Mesendoderm (in vitro differentiated cells): ENCODE measurements at regions not wholly inside any gene's neighbourhood (a gene's known extent, or its start where the extent isn't known, plus 50 kb on each side); places are given as distances from the start of the nearest gene placed in this dataset.

Experiments used
- DNase-seq: peaks from one replicate; pipeline ENCODE4 v3.0.0; 2013
- H2AK5ac ChIP-seq: 2 replicates; pipeline ENCODE4 v1.6.1; 2013; ENCODE audit warnings: low read length, inconsistent platforms
- H2BK120ac ChIP-seq: 2 replicates; pipeline ENCODE4 v1.6.1; 2013; ENCODE audit warnings: low read depth, mild to moderate bottlenecking, low read length, moderate library complexity, mixed read lengths
- H2BK15ac ChIP-seq: replicated peaks from 2 replicates; pipeline ENCODE4 v1.6.1; 2013; ENCODE audit warnings: low read depth, mild to moderate bottlenecking, moderate library complexity
- H2BK5ac ChIP-seq: 2 replicates; pipeline ENCODE4 v1.6.1; 2013; ENCODE audit warnings: low read length, inconsistent platforms
- H3K18ac ChIP-seq: 2 replicates; pipeline ENCODE4 v1.6.1; 2013; ENCODE audit warnings: mild to moderate bottlenecking, low read length, mixed read lengths
- H3K23ac ChIP-seq: one replicate; pipeline ENCODE4 v1.6.1; 2013; ENCODE audit warnings: low read length
- H3K27ac ChIP-seq: 2 replicates; pipeline ENCODE4 v1.5.1; 2013; ENCODE audit warnings: low read depth, mild to moderate bottlenecking, inconsistent platforms, low read length, moderate library complexity
- H3K27me3 ChIP-seq: 2 replicates; pipeline ENCODE4 v1.6.1; 2013; ENCODE audit warnings: low read length, control low read depth, mild to moderate bottlenecking, inconsistent platforms; ENCODE audit not compliant: insufficient read depth, poor library complexity
- H3K36me3 ChIP-seq: 2 replicates; pipeline ENCODE4 v1.6.1; 2013; ENCODE audit warnings: low read length, inconsistent platforms; ENCODE audit not compliant: control insufficient read depth, insufficient read depth
- H3K4ac ChIP-seq: one replicate; pipeline ENCODE4 v1.6.1; 2013; ENCODE audit warnings: low read depth, mild to moderate bottlenecking, low read length, moderate library complexity
- H3K4me1 ChIP-seq: 2 replicates; pipeline ENCODE4 v1.6.1; 2013; ENCODE audit warnings: low read depth, low read length, inconsistent platforms; ENCODE audit not compliant: control insufficient read depth
- H3K4me2 ChIP-seq: 2 replicates; pipeline ENCODE4 v1.6.1; 2013; ENCODE audit warnings: low read length
- H3K4me3 ChIP-seq: 2 replicates; pipeline ENCODE4 v1.5.1; 2013; ENCODE audit warnings: mild to moderate bottlenecking, low read length
- H3K56ac ChIP-seq: one replicate; pipeline ENCODE4 v1.6.1; 2013; ENCODE audit warnings: low read length
- H3K79me1 ChIP-seq: 2 replicates; pipeline ENCODE4 v1.6.1; 2013; ENCODE audit warnings: low read length, inconsistent platforms
- H3K79me2 ChIP-seq: 2 replicates; pipeline ENCODE4 v1.6.1; 2013; ENCODE audit warnings: mild to moderate bottlenecking, low read length; ENCODE audit not compliant: control insufficient read depth, insufficient read depth
- H3K9ac ChIP-seq: 2 replicates; pipeline ENCODE4 v1.6.1; 2013; ENCODE audit warnings: low read length, inconsistent platforms
- H4K5ac ChIP-seq: one replicate; pipeline ENCODE4 v1.6.1; 2013; ENCODE audit warnings: low read length
- H4K8ac ChIP-seq: one replicate; pipeline ENCODE4 v1.6.1; 2013; ENCODE audit warnings: low read depth, mild to moderate bottlenecking, control low read depth, low read length, moderate library complexity
- WGBS: extraction: QIAGEN DNeasy Blood & Tissue Kit; methylation state at CpG from one replicate; pipeline ENCODE4 v1.1.7; 2013; ENCODE audit warnings: low lambda C conversion rate, missing lambda C conversion rate; ENCODE audit not compliant: insufficient coverage; ENCODE audit errors: extremely low coverage; 5-methylcytosine and 5-hydroxymethylcytosine counted together

DNA sequence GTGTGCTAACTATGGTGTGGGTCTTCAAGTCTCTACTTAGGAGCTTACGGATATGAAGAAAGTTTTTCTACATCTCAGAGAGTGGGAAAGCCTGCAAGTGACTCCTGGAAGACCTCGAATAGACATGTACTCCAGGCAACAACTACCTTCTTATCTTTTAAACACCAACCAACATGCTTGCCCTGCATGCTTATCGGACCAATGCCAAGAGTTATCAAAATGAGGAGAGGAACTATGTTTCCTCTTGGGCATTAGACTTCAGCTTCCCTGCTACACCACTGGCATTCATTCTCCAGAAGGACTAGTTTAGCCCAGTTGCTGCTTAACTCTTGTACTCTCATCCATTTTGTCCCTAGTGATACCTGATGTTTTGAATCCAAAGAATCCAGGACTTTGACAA lies 74.7 kb upstream of the MAN2A1 start:
- no peak overlapping the region for H3K56ac ChIP-seq
- no peak overlapping the region for H3K18ac ChIP-seq
- no peak overlapping the region for H3K4me2 ChIP-seq
- H2BK120ac ChIP-seq, result no peak overlapping the region
- no peaks in the 10 kb centered on the region for H3K79me1 ChIP-seq
- no peak overlapping the region for H4K8ac ChIP-seq
- H3K36me3 ChIP-seq, result no peaks in the 10 kb centered on the region
- no peaks in the 10 kb centered on the region for H3K79me2 ChIP-seq
- no peak overlapping the region for H3K23ac ChIP-seq
- H4K5ac ChIP-seq, result no peak overlapping the region
- no peak overlapping the region for H3K4ac ChIP-seq
- no peak for DNase-seq
- no CpG with 5 or more reads among the region's 3 CpGs for WGBS
- no peak overlapping the region for H3K27ac ChIP-seq
- no peak overlapping the region for H3K9ac ChIP-seq
- H3K4me3 ChIP-seq, result no peak overlapping the region
- H2AK5ac ChIP-seq, result no peak overlapping the region
- no peaks in the 10 kb centered on the region for H3K27me3 ChIP-seq
- H2BK15ac ChIP-seq, result no peak overlapping the region
- H2BK5ac ChIP-seq, result no peak overlapping the region
- H3K4me1 ChIP-seq, result no peaks in the 10 kb centered on the region

DNA sequence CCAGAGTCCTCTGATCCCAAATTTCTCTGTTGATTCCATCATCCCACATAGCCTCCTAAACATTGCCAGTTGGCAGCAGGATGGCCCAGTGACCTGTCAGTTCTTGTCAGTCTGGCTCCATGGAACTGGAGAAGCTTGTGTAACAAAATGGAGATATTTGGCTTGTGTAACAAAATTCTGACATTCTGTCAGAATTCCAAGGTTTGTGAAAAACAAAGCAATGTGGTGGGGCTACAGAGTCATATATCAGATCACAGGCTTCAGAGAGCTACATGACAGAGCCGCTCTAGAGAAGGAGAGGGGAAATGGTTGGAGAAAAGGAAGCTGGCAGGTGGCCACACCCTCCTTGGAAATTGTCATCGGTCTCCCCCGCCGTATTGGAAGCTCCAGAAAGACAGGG lies 75.4 kb upstream of the MAN2A1 start:
- Histone ChIP-seq H3K4me2 (no peak overlapping the region), H3K56ac (no peak overlapping the region), H3K4ac (no peak overlapping the region), H2BK120ac (no peak overlapping the region), H3K9ac (no peak overlapping the region), H4K5ac (no peak overlapping the region), H3K27ac (no peak overlapping the region), H3K27me3 (no peaks in the 10 kb centered on the region), H2BK15ac (no peak overlapping the region), H3K36me3 (no peaks in the 10 kb centered on the region), H4K8ac (no peak overlapping the region), H3K4me1 (no peaks in the 10 kb centered on the region), H2BK5ac (no peak overlapping the region), H3K4me3 (no peak overlapping the region), H3K79me2 (no peaks in the 10 kb centered on the region), H3K23ac (no peak overlapping the region), H3K79me1 (no peaks in the 10 kb centered on the region), H2AK5ac (no peak overlapping the region), H3K18ac (no peak overlapping the region)
- no peak for DNase-seq
- WGBS, result no CpG with 5 or more reads among the region's 4 CpGs

DNA sequence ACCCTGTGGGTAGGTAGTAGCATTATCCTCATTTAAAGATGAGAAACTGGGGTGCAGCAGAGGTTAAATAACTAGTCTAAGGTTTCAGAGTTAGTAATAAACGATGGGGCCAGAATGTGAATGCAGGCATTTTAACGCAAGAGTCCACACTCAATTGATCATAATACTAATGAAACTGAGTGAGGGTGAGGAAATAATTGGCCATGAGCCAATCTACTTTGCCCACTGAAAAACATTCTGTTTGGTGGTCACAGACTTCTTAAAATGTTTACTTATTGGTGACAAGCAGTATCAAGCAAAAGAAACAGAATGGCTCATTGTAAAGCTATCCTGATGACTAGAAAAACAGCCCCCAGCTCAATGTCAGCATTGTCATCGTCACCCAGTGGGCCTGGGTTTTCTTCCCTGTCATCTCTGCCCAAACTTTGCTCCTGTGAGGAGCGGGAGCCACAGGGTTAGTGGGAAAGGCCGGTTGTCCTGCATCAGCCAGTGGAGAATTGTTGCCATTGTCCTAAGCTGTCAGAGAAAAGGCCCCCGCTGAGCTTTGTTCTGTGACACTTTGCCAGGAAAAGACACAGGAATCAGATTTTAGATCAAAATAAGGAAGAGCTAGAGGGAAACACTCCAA lies 77.3 kb upstream of the MAN2A1 start:
- Histone ChIP-seq H3K27me3 (no peaks in the 10 kb centered on the region), H3K36me3 (no peaks in the 10 kb centered on the region), H3K27ac (no peak overlapping the region), H3K79me2 (no peaks in the 10 kb centered on the region), H2BK5ac (no peak overlapping the region), H3K56ac (no peak overlapping the region), H3K4ac (no peak overlapping the region), H3K9ac (no peak overlapping the region), H4K5ac (no peak overlapping the region), H3K4me1 (no peaks in the 10 kb centered on the region), H2AK5ac (no peak overlapping the region), H3K18ac (no peak overlapping the region), H3K4me3 (no peak overlapping the region), H3K79me1 (no peaks in the 10 kb centered on the region), H3K23ac (no peak overlapping the region), H3K4me2 (no peak overlapping the region), H2BK120ac (no peak overlapping the region), H4K8ac (no peak overlapping the region), H2BK15ac (no peak overlapping the region)
- no CpG with 5 or more reads among the region's 6 CpGs for WGBS
- DNase-seq, result no peak

GRCh38 chr5:109611505-109611904 lies 78.2 kb upstream of the MAN2A1 start:
- H3K4me3 ChIP-seq, result no peak overlapping the region

DNA sequence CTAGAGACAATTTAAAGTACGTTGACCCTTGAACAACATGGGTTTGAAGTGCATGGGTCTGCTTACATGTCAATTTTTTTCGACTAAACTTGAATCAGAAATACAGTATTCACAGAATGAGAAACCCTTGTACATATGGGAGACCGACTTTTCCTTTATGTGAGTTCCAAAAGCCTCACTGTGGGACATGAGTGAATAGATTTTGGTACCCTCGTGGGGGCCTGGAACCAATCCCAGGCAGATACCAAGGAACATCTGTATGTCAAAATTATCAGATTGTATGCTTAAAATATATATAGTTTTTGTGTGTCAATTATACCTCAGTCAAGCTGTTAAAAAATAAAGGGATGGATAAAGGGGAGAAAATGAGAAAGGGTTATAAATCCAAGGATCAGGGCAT lies 78.7 kb upstream of the MAN2A1 start:
- H3K9ac ChIP-seq, result no peak overlapping the region
- no peaks in the 10 kb centered on the region for H3K79me2 ChIP-seq
- H2BK15ac ChIP-seq, result no peak overlapping the region
- H3K18ac ChIP-seq, result no peak overlapping the region
- H3K27ac ChIP-seq, result no peak overlapping the region
- H2AK5ac ChIP-seq, result no peak overlapping the region
- H2BK5ac ChIP-seq, result no peak overlapping the region
- no peak overlapping the region for H4K5ac ChIP-seq
- no peaks in the 10 kb centered on the region for H3K4me1 ChIP-seq
- no peak overlapping the region for H3K4me3 ChIP-seq
- WGBS, result no CpG with 5 or more reads among the region's 4 CpGs
- H3K23ac ChIP-seq, result no peak overlapping the region
- no peaks in the 10 kb centered on the region for H3K27me3 ChIP-seq
- no peak overlapping the region for H2BK120ac ChIP-seq
- H3K36me3 ChIP-seq, result no peaks in the 10 kb centered on the region
- no peak overlapping the region for H3K4ac ChIP-seq
- no peak overlapping the region for H3K4me2 ChIP-seq
- no peak for DNase-seq
- no peaks in the 10 kb centered on the region for H3K79me1 ChIP-seq
- no peak overlapping the region for H4K8ac ChIP-seq
- H3K56ac ChIP-seq, result no peak overlapping the region

More at GRCh38 chr5:109611505-109611904, 78.2 kb upstream of the MAN2A1 start:
- Histone ChIP-seq H2BK5ac (no peak overlapping the region), H3K79me1 (no peaks in the 10 kb centered on the region), H3K18ac (no peak overlapping the region), H3K27ac (no peak overlapping the region), H2AK5ac (no peak overlapping the region), H3K27me3 (no peaks in the 10 kb centered on the region), H2BK15ac (no peak overlapping the region), H2BK120ac (no peak overlapping the region), H4K8ac (no peak overlapping the region), H3K9ac (no peak overlapping the region), H4K5ac (no peak overlapping the region), H3K36me3 (no peaks in the 10 kb centered on the region), H3K79me2 (no peaks in the 10 kb centered on the region), H3K23ac (no peak overlapping the region), H3K4me1 (no peaks in the 10 kb centered on the region), H3K4ac (no peak overlapping the region), H3K4me2 (no peak overlapping the region), H3K56ac (no peak overlapping the region)
- DNase-seq, result no peak
- WGBS, result no CpG with 5 or more reads among the region's 3 CpGs

- no peak overlapping the region for H3K18ac ChIP-seq
- no peak overlapping the region for H4K5ac ChIP-seq
- H3K4me1 ChIP-seq, result no peaks in the 10 kb centered on the region
- no peaks in the 10 kb centered on the region for H3K79me2 ChIP-seq
- H3K4me2 ChIP-seq, result no peak overlapping the region
- no peak overlapping the region for H2BK5ac ChIP-seq
- H2AK5ac ChIP-seq, result no peak overlapping the region
- no peak overlapping the region for H3K56ac ChIP-seq
- DNase-seq, result no peak
- no peak overlapping the region for H2BK15ac ChIP-seq
- no peaks in the 10 kb centered on the region for H3K79me1 ChIP-seq
- H3K4me3 ChIP-seq, result no peak overlapping the region
- H3K4ac ChIP-seq, result no peak overlapping the region
- no peak overlapping the region for H3K9ac ChIP-seq
- H3K27ac ChIP-seq, result no peak overlapping the region
- H4K8ac ChIP-seq, result no peak overlapping the region
- H3K36me3 ChIP-seq, result no peaks in the 10 kb centered on the region
- no peaks in the 10 kb centered on the region for H3K27me3 ChIP-seq
- H3K23ac ChIP-seq, result no peak overlapping the region
- no peak overlapping the region for H2BK120ac ChIP-seq
- no CpG with 5 or more reads among the region's 3 CpGs for WGBS
Measured at GRCh38 chr5:109610581-109610980, 79.1 kb upstream of the MAN2A1 start.
